ENCODE measurements at regions not wholly inside any gene's neighbourhood (a gene's known extent, or its start where the extent isn't known, plus 50 kb on each side); places are given as distances from the start of the nearest gene placed in this dataset.

DNA sequence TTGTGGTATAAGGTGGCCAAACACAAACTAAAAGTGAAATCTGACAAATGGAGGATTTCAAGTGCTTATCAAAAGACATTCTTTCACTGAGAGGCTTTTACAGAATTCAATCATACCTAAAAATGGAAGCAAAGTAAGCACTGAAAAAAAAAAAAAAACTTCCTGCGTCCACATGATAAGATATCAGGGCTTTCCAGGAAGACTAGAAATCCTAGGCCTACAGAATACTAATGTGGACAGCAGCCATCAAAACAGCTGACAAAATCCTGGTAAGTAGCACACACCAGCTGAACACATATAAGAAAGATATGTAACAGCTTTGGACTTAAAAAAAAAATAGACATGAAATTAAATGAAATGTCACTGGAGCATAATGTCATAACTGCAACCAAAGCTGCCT lies 178.2 kb downstream of the SUCLG1 start:
- TF ChIP-seq POLR2AphosphoS5 (IDR thresholded peaks at IDR 0.05; ENCODE audit: low read length) (no peak), RBBP5 (conservative IDR thresholded peaks at IDR 0.05) (no peak), BCL11A (IDR thresholded peaks at IDR 0.05; ENCODE audit: low read depth, low read length) (no peak), NR2C2 (IDR thresholded peaks at IDR 0.05; ENCODE audit: borderline replicate concordance, control insufficient read depth, insufficient read length, low read depth) (no peak), EGR1 (IDR thresholded peaks at IDR 0.05; ENCODE audit: borderline replicate concordance in 1 of 2, low read depth in 2 of 2, low read length in 2 of 2) (no peak), EP300 (IDR thresholded peaks at IDR 0.05; ENCODE audit: borderline replicate concordance in 1 of 2, control insufficient read depth in 1 of 2, low read depth in 2 of 2, low read length in 2 of 2) (no peak), POLR2A (IDR thresholded peaks at IDR 0.05; ENCODE audit: low read depth, low read length) (no peak), JUND (IDR thresholded peaks at IDR 0.05; ENCODE audit: low read depth, low read length) (no peak), ZNF274 (IDR thresholded peaks at IDR 0.05; ENCODE audit: insufficient read depth, insufficient read length) (no peak), CEBPB (IDR thresholded peaks at IDR 0.05; ENCODE audit: borderline replicate concordance in 1 of 2, low read depth in 2 of 2, low read length in 2 of 2) (no peak)
- TF ChIP-seq, protein P1, sequence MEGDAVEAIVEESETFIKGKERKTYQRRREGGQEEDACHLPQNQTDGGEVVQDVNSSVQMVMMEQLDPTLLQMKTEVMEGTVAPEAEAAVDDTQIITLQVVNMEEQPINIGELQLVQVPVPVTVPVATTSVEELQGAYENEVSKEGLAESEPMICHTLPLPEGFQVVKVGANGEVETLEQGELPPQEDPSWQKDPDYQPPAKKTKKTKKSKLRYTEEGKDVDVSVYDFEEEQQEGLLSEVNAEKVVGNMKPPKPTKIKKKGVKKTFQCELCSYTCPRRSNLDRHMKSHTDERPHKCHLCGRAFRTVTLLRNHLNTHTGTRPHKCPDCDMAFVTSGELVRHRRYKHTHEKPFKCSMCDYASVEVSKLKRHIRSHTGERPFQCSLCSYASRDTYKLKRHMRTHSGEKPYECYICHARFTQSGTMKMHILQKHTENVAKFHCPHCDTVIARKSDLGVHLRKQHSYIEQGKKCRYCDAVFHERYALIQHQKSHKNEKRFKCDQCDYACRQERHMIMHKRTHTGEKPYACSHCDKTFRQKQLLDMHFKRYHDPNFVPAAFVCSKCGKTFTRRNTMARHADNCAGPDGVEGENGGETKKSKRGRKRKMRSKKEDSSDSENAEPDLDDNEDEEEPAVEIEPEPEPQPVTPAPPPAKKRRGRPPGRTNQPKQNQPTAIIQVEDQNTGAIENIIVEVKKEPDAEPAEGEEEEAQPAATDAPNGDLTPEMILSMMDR (IDR thresholded peaks at IDR 0.05 in 2 of 3, conservative IDR thresholded peaks at IDR 0.05 in 1 of 3; ENCODE audit: control insufficient read depth in 2 of 3, extremely low read depth in 1 of 3, insufficient read depth in 1 of 3, low read depth in 3 of 3, low read length in 3 of 3): no peak
- TF ChIP-seq, protein P2, sequence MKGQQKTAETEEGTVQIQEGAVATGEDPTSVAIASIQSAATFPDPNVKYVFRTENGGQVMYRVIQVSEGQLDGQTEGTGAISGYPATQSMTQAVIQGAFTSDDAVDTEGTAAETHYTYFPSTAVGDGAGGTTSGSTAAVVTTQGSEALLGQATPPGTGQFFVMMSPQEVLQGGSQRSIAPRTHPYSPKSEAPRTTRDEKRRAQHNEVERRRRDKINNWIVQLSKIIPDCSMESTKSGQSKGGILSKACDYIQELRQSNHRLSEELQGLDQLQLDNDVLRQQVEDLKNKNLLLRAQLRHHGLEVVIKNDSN (IDR thresholded peaks at IDR 0.05; ENCODE audit: borderline replicate concordance, extremely low read length, insufficient read depth, low read depth, low read length): no peak
- TF ChIP-seq, protein P3, sequence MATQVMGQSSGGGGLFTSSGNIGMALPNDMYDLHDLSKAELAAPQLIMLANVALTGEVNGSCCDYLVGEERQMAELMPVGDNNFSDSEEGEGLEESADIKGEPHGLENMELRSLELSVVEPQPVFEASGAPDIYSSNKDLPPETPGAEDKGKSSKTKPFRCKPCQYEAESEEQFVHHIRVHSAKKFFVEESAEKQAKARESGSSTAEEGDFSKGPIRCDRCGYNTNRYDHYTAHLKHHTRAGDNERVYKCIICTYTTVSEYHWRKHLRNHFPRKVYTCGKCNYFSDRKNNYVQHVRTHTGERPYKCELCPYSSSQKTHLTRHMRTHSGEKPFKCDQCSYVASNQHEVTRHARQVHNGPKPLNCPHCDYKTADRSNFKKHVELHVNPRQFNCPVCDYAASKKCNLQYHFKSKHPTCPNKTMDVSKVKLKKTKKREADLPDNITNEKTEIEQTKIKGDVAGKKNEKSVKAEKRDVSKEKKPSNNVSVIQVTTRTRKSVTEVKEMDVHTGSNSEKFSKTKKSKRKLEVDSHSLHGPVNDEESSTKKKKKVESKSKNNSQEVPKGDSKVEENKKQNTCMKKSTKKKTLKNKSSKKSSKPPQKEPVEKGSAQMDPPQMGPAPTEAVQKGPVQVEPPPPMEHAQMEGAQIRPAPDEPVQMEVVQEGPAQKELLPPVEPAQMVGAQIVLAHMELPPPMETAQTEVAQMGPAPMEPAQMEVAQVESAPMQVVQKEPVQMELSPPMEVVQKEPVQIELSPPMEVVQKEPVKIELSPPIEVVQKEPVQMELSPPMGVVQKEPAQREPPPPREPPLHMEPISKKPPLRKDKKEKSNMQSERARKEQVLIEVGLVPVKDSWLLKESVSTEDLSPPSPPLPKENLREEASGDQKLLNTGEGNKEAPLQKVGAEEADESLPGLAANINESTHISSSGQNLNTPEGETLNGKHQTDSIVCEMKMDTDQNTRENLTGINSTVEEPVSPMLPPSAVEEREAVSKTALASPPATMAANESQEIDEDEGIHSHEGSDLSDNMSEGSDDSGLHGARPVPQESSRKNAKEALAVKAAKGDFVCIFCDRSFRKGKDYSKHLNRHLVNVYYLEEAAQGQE (IDR thresholded peaks at IDR 0.05; ENCODE audit: low read depth, low read length): no peak
